PC-9 (cell line): ENCODE measurements at regions not wholly inside any gene's neighbourhood (a gene's known extent, or its start where the extent isn't known, plus 50 kb on each side); places are given as distances from the start of the nearest gene placed in this dataset.

Experiments used
- CTCF ChIP-seq: fragments of 200-600 bp; sonication (generic); conservative IDR thresholded peaks from 2 replicates; pipeline ENCODE4 v1.6.1; 2017; ENCODE audit warnings: mixed run types, antibody characterized with exemption, mild to moderate bottlenecking, moderate library complexity
- EZH2 ChIP-seq: fragments of 200-600 bp; sonication (generic); IDR thresholded peaks from 2 replicates; pipeline ENCODE4 v1.8.0; 2017; ENCODE audit warnings: antibody characterized with exemption, low read depth

- no peak for TF ChIP-seq CTCF
- no peak for TF ChIP-seq EZH2
Observed at GRCh38 chr14:40374221-40374620, 942.0 kb upstream of the FBXO33 start.
